Ascending aorta (tissue), 2 donors: ENCODE measurements at regions not wholly inside any gene's neighbourhood (a gene's known extent, or its start where the extent isn't known, plus 50 kb on each side); places are given as distances from the start of the nearest gene placed in this dataset.

Experiments
- DNase-seq, 2 donors: peaks; one replicate each; pipeline ENCODE4 v3.0.0-alpha.2; 2019; ENCODE audit warnings: low spot score in 2 of 2
- H3K27ac ChIP-seq, 2 donors: fragments of 200-600 bp; sonication (generic); one replicate each; pipeline ENCODE4 v1.5.1; 2016 to 2017; ENCODE audit warnings: mild to moderate bottlenecking in 1 of 2
- H3K27me3 ChIP-seq: fragments of 200-600 bp; sonication (generic); one replicate; pipeline ENCODE4 v1.5.1; 2017
- H3K36me3 ChIP-seq, 2 donors: fragments of 200-600 bp; sonication (generic); one replicate each; pipeline ENCODE4 v1.5.1; 2016
- H3K4me1 ChIP-seq, 2 donors: fragments of 200-600 bp; sonication (generic); one replicate each; pipeline ENCODE4 v1.5.1; 2016 to 2017; ENCODE audit warnings: mild to moderate bottlenecking in 1 of 2
- H3K4me3 ChIP-seq, 2 donors: fragments of 200-600 bp; sonication (generic); one replicate each; pipeline ENCODE4 v1.5.1; 2016 to 2017; ENCODE audit warnings: mild to moderate bottlenecking in 1 of 2
- H3K9me3 ChIP-seq, 2 donors: fragments of 200-600 bp; sonication (generic); one replicate each; pipeline ENCODE4 v1.5.1; 2016
- CTCF ChIP-seq, 3 experiments: fragments of 200-600 bp in 2 of 3; fragments of 450-650 bp in 1 of 3; sonication (generic) in 2 of 3; IDR thresholded peaks; one replicate each; pipeline ENCODE4 v1.5.1; 2016 to 2019; ENCODE audit warnings: antibody characterized with exemption in 3 of 3, mild to moderate bottlenecking in 1 of 3, moderate library complexity in 1 of 3
- intact Hi-C: fragments of 100-400 bp; cut with DNase I; formaldehyde crosslinking; loops from one replicate; pipeline ENCODE4 v1.15.1; 2023

- DNase-seq, result no peak
- intact Hi-C loops, result no loop called here
- H3K27me3 ChIP-seq, result no peaks in the 10 kb centered on the region
- H3K27ac ChIP-seq, result no peak overlapping the region
- no peaks in the 10 kb centered on the region for H3K4me1 ChIP-seq
- H3K4me3 ChIP-seq, result no peak overlapping the region
- no peak for TF ChIP-seq CTCF (IDR thresholded peaks at IDR 0.05)
- H3K9me3 ChIP-seq, result no peaks in the 10 kb centered on the region
- H3K36me3 ChIP-seq, result no peaks in the 10 kb centered on the region
These were observed 365.7 kb upstream of the MAF start for GRCh38 chr16:79966226-79966625.

GRCh38 chr16:79965718-79966117 lies 365.2 kb upstream of the MAF start:
- TF ChIP-seq CTCF (IDR thresholded peaks at IDR 0.05), result no peak

GRCh38 chr16:79964104-79964503 lies 363.6 kb upstream of the MAF start:
- DNase-seq, result no peak
- no peak overlapping the region for H3K27ac ChIP-seq
- H3K36me3 ChIP-seq, result no peaks in the 10 kb centered on the region
- intact Hi-C loops, result no loop called here
- no peak overlapping the region for H3K4me3 ChIP-seq
- H3K27me3 ChIP-seq, result no peaks in the 10 kb centered on the region
- no peaks in the 10 kb centered on the region for H3K9me3 ChIP-seq
- TF ChIP-seq CTCF (IDR thresholded peaks at IDR 0.05), result no peak
- no peaks in the 10 kb centered on the region for H3K4me1 ChIP-seq

More at GRCh38 chr16:79965718-79966117, 365.2 kb upstream of the MAF start:
- no peak for DNase-seq
- Histone ChIP-seq H3K27me3 (no peaks in the 10 kb centered on the region), H3K9me3 (no peaks in the 10 kb centered on the region), H3K36me3 (no peaks in the 10 kb centered on the region), H3K4me1 (no peaks in the 10 kb centered on the region), H3K27ac (no peak overlapping the region), H3K4me3 (no peak overlapping the region)
- intact Hi-C loops, result no loop called here

GRCh38 chr16:79962962-79963361 lies 362.4 kb upstream of the MAF start:
- TF ChIP-seq CTCF (IDR thresholded peaks at IDR 0.05), result no peak
- Histone ChIP-seq H3K27ac (no peak overlapping the region), H3K4me1 (no peaks in the 10 kb centered on the region), H3K4me3 (no peak overlapping the region), H3K27me3 (no peaks in the 10 kb centered on the region), H3K9me3 (no peaks in the 10 kb centered on the region), H3K36me3 (no peaks in the 10 kb centered on the region)
- intact Hi-C loops, result no loop called here
- no peak for DNase-seq

GRCh38 chr16:79959226-79959625 lies 358.7 kb upstream of the MAF start:
- Histone ChIP-seq H3K27me3 (no peaks in the 10 kb centered on the region), H3K36me3 (no peaks in the 10 kb centered on the region), H3K4me1 (no peaks in the 10 kb centered on the region), H3K9me3 (no peaks in the 10 kb centered on the region), H3K27ac (no peak overlapping the region), H3K4me3 (no peak overlapping the region)
- intact Hi-C loops, result no loop called here
- no peak for DNase-seq
- no peak for TF ChIP-seq CTCF (IDR thresholded peaks at IDR 0.05)
